HG03378 (cell line): ENCODE measurements at regions not wholly inside any gene's neighbourhood (a gene's known extent, or its start where the extent isn't known, plus 50 kb on each side); places are given as distances from the start of the nearest gene placed in this dataset.
"Not testable (repeated sequence)": the region's sequence is repeated elsewhere in the genome, so short reads cannot be mapped to it uniquely, and the experiment has no call there.

Experiments used
- ATAC-seq: cut with Tn5 transposase; IDR thresholded peaks from one replicate; pipeline ENCODE4 v1.9.1; 2021; ENCODE audit warnings: mild to moderate bottlenecking, moderate library complexity; ENCODE audit not compliant: unreplicated experiment

DNA sequence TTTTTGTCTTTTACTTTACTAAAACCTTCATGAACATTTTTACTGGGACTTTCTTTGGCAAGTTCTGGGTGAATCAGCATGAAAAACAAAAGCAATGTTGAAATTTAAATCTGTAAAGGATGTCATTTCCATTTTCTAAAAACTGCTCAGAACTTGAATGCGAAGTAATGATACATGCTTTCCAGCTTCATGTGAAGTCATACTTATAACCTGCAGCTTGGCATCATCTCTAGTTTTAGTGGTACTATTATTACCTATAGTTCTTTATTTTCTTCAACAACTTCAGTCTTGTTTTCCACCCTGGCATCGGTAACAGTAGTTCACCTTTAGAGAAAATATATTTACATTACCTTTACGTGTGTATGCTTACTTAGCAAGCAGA is 421.4 kb upstream of the DIPK2B start:
- ATAC-seq = peak; percentile 30

DNA sequence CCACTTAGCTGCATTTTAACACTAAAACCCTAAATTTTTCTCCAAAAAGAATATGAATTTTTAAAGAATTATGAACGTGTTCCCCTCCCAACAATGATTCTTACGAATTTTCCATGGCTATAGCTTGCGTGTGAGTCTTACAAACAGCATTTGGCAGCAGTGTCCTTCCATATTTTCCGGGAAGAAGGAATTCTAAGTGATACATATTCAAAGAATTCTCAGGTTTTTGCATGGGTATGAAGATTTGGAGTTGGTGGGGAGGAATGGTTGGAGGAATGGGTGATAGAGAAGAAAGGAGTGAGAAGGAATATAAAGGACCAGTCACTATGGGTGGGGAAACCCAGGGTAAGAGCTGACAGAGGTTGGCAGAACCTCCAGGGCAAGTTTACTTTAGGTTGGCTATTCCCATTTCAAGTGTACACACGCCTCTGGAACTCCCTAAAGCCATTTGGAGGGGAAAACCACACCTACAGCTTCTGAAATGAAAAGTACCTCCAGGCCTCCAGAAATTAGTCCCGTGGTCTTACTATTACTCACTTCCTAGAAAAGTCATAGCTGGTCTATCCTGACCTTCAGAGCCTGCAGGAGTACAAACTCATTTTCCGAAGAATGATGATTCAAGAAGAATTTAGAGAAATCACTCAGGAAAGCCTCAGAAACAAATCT is 420.8 kb upstream of the DIPK2B start:
- peak; percentile 66 for ATAC-seq

DNA sequence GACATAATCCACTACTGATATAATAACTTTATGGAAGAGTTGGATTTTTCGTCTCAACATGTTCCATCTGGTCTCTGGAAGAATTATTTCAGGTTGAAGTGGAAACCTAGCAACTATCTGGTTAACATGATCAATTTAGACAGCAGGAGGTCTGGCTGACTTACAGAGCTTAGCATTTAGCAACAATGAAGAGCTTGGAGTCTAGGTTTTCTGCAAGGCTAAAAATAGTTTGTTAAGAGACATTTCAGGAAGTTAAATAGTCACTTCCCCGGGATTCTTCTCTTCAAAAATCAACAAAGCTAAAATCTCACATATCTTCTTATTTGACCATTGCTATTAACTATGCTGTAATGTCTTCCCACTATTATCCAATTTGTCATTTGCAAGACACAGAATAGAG is 418.6 kb upstream of the DIPK2B start:
- ATAC-seq = no peak

DNA sequence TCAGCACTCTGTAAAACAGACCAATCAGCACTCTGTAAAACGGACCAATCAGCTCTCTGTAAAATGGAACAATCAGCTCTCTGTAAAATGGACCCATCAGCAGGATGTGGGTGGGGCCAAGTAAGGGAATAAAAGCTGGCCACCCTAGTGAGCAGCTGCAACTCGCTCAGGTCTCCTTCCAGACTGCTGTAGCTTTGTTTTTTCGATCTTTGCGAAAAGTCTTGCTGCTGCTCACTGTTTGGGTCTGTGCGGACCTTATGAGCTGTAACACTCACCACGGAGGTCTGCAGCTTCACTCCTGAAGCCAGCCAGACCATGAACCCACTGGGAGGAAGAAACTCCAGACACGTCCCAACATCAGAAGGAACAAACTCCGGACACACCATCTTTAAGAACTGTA is 414.9 kb upstream of the DIPK2B start:
- not testable (repeated sequence) for ATAC-seq

DNA sequence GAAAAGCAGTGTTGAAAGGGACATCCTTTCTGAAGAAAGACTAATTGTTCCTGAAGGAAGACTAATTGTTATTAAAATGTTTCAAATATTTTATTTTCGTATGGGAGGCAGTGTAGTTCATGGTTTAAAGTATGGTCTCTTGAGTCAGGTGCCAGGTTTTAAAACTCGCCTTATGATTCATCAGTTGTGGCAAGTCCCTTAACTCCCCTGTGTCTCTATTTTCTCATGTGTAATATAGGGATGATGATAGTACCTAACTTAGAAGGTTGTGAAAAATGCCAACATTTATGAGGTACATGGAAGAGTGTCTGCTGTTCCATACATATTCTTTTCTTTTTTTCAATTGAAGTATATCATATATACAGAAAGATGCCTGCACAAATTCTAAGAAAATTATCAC is 414.2 kb upstream of the DIPK2B start:
- no peak for ATAC-seq

DNA sequence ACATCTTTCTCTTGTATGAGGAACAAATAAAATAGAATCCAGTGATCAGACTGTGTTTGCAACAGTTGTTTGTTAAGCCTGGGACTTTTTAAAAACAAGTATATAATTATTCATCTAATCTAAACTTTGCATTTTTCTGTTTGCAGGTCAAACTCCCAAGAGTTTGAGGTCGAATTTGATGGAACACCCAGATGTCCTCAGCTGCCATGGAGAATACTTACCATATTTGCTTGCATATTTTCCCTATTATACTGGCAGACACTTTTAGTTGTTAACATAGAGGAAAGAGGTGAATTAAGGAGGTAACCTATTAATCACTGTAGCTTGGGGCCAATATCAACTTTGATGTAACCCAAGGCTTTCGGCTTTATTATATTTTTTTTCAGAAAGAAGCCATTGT is 401.5 kb upstream of the DIPK2B start:
- ATAC-seq = no peak

DNA sequence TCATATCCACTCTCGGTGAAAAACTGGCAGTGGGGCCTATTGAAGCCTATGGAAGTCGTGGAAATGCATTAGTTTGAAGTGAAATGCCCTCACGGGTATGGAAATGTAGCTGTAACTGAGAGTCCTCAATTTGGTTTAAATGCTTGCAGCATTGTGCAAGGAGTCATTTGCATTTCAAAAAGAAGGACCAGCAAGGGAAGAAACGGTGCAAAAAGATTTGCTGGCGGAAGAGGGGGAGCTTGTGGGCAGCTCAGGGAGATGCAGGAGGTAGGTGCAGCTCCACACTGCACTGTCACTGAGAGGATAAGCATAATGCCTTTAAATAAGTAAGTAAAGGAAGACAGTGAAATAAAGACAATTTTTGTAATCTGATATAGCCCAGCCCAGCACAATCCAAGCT is 400.4 kb upstream of the DIPK2B start:
- ATAC-seq = no peak

DNA sequence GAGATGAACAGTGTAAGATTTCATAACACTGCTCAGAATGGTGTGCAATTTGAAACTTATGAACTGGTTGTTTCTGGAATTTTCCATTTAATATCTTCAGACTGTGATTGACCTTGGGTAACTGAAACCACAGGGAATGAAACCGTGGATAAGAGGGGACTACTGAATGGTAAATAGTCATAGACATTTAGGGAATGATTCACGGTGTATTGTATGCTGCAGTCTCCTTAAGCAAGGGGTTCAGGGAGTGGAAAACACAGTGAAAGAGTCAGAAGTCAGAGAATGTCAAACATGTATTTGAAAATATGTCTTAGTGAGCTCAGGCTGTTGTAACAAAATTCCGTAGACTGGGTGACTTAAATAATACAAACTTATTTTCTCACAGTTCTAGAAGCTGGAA is 398.2 kb upstream of the DIPK2B start:
- ATAC-seq = no peak

DNA sequence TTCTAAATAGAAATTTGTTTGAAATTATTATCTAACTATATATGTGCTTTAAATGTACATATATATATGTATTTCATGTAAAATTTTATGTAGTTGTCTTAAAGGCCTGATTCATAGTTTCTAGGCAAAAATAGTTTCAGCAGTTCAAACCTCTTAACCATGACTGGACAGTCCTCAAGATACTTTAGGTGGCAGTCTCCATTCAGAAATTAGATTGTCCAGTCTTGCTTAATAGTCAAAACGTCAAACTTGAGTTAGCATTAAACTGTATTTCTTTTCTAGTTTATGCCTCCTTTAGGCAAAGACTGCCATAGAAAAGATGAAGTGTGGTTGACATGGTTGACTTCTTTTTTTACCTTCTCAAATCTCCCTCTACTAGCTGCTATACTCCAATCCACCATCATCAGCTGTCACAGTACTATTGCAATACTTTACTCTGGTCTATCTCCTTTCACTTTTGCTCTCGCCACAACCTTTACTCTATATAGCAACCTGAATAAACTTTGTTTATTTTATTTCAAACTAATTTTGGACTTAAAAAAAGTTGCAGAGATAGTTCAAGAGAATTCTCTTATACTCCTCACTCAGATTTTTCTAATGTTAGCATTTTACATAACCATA is 395.6 kb upstream of the DIPK2B start:
- no peak for ATAC-seq

DNA sequence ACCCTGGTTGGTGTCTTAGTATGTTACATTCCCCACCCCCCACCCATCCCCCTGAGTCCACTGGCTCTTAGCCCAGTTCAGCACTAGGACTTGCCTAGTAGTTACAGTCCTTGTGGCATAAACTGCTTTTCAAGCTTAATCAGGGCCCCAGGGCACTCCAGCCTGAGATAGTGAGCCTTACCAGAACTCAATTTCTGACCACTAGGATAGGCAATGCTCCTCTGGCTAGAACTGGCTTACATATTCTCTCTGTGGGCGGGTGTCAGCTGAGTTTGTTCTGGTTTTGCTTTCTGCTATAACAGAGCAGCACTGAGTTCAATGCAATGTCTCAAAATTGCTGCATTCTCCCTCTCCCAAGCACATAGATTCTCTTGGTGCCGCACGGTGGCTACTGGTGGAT is 391.4 kb upstream of the DIPK2B start:
- no peak for ATAC-seq

DNA sequence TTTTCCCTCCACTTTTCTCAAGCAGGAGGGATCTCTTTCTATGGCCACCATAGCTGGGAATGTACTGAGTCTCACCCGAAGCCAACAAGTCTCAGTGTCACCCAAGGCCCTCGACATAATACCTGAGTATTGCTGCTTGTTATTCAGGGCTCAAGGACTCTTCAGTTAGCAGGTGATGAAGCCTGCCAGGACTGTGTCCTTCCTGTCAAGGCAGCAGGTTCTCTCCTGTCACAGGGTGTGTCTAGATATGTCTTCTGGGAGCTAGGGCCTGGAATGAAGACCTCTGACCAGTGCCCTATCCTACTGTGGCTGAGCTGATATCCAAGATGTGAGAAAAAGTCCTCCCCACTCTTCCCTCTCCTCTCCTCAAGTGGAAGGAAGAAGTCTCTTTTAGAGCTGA is 391.0 kb upstream of the DIPK2B start:
- no peak for ATAC-seq

DNA sequence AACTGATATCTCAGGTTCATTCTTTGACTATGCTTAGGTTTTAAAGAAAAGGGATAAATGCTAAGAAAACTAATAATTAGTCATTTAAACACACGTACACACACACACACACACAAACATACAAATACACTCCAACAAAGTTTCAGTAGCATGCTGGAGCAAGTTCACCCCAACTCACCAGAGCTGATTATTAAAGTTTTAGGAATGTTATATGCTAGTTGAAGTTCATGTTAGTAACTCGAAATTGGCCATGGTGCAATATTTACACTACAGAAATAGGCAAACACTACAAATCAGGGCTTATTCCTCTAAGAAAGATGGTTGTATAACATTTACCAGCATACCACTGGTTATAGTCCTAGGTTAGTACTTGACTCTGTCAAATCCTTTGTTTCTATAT is 384.0 kb upstream of the DIPK2B start:
- no peak for ATAC-seq

DNA sequence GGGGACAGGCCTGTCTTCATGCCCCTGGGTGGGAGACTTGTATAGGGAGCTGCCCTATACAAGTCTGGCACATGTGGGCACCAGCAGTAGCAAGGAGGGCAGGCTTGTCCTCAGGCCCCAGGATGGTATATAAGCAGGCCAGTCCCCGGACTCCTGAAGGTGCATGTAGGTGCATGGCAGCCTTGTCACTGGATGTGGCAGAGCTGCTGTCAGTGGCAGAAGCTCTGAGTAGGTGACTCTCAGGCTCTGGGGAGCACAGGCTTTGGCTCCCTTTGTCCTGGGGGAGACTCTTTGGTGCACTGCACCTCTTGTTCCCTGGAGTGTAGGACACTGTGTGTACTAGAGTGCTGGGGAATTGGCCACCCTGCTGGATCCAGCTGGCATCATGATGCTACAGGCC is 376.7 kb upstream of the DIPK2B start:
- no peak for ATAC-seq

DNA sequence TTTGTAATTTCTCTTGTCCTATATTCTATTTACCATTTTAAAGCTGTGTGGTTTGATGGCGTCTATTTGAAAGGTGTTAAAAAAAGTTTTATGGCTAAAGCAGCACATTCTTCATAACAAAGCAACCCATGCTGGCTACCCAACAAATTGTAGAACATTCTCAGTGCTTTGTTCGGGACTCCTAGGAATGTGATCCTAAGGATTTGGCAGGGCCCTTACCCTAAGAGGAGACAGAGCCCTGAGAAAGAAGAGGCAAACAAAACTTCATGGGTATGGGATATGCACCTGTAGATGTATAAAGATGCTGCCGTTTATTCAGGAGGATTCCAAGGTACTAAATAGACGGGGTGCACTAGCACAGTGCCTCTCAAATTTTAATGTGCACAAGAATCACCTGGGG is 370.8 kb upstream of the DIPK2B start:
- no peak for ATAC-seq

DNA sequence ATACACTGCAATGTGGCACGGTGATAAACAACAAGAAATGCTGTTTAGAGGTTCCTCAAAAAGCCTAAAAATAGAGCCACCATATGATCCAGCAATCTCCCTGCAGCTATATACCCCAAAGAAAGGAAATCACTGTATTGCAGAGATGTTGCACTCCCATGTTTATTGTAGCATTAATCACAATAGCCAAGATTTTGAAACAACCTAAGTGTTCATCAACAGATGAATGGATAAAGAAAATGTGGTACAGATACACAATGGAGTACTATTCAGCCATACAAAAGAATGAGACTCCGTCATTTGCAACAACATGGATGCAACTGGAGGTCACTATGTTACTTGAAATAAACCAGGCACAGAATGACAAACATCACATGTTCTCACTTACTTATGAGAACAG is 365.8 kb upstream of the DIPK2B start:
- ATAC-seq = no peak

DNA sequence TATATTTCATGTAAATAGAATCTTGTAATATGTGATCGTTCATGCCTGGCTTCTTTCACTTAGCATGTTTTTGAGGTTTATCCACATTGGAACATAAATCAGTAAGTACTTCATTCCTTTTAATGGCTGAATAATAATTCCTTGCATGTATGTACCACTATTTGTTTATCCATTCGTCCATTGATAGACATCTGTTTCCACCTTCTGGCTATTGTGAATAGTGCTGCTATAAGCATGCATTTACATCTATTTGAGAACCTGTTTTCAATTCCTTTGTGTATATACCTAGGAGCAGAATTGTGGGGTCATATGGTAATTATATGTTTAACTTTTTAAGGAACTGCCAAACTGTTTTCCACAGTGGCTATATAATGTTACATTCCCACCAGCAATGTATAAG is 356.7 kb upstream of the DIPK2B start:
- ATAC-seq = no peak

DNA sequence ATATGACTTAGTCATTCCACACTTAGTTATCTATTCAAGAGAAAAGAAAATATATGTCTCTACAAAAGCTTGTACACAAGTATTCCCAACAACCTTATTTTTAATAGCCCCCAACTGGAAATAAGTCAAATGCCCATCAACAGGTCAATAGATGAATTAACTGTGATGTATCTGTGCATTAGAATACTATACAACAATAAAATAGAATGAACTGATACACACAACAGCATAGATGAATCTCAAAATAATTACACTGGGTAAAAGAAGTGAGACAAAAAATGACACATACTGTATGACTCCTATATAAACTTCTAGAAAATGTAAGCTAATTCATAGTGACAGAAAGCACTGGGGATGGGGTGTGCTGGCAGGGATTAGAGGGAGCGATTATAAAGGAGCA is 354.1 kb upstream of the DIPK2B start:
- ATAC-seq = no peak

DNA sequence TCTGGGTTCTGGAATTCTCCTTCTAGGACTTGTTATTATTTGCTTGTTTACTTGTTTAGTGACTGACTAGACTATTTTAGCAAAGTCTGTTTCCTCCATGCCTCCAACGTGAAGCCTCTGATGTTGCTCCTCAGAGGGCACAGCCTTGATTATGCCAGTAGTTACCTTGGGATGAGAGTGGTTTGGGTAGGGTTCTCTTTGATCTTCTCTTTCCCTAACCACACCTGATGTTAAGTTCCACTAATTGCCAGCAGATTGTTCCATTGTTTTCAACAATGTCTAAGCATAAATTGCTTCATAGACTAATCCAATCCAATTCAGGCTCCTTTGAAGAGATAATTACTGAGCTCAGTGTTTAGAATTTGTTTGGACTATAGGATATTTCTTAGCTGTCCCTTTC is 352.7 kb upstream of the DIPK2B start:
- no peak for ATAC-seq

DNA sequence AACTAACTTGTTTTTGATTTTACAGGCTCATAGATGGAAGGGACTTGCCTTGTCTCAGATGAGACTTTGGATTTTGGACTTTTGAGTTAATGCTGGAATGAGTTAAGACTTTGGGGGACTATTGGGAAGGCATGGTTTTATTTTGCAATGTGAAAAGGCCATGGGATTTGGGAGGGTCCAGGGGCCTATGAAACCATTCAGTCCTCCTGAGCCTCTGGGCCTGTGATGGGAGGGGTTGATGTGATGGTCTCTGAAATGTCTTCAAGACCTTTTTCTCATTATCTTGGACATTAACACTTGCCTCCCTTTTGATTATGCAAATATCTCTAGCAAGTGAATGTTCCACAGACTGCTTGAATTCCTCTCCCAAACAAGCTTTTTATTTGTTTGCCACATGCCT is 346.0 kb upstream of the DIPK2B start:
- ATAC-seq = not testable (repeated sequence)

DNA sequence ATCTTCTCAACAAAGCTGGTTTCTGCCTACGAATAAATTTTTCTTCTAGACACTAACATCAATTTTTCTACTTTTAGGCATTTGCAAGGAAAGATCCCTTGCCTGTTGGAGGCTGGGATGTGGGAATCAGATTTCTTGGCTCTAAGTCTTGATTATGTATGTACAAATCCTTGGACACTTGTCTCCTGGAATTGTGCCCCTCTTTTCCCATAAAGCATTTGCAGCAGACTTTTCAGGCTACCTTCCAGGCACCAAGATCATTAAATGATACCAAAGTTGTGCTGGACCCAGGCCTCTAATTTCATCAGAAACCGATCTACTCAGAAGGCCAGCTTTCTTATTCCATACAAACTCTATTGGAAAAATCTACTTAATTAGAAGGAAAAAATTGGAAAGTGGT is 339.5 kb upstream of the DIPK2B start:
- no peak for ATAC-seq

DNA sequence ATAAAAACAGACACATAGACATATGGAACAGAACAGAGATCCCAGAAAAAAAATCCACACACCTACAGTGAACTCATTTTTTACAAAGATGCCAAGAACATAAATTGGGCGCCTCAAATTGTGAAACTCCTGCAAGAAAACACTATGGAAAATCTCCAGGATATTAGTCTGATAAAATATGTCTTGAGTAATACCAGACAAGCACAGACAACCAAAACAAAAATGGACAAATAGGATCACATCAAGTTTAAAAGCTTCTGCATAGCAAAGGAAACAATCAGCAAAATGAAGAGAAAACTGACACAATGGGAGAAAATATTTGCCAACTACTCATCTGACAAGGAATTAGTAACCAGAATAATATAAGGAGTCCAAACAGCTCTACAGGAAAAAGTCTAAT is 337.3 kb upstream of the DIPK2B start:
- no peak for ATAC-seq

DNA sequence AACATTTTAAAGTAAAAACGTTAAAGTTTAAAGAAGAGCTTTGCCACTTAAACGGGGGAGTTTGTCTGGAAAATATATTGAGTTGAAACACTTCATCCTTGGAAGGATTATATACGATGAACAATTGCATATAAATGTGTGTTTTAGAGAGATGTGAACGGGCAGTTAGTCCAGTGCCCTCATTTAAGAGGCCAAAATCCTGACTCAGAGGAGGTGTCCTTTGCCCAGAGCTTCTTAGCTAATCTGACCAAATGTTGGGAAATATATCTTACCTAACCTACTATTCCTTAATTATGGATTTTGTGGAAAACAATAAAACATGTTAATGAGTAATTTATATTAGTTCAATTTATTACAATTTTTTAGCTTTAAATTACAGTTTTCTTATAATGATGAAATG is 327.2 kb upstream of the DIPK2B start:
- no peak for ATAC-seq

DNA sequence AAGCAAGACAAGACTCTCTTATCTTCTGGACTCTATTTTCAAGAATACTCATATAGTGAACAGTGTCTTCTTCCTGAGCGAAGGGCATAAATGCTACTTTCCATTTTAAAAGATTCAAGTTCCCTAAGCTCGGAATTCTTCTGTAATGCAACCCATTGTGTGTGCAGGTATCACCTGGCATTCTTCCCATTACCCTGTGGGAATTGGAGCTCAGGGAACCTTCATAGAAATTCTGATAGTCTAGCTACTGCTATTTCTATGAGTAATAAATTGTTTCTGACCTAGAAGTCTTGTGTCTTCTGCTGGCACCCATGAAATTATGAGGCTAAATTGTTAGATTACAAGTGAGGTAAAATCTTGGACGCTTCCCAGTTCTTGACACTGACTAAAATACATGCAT is 324.1 kb upstream of the DIPK2B start:
- ATAC-seq = no peak
